Activated naive CD8-positive, alpha-beta T cell treated with anti-CD3 and anti-CD28 coated beads, Interleukin-2, amount 10 ng/mL, durations not matched to agents 7 days and 5 days (primary cell): ENCODE measurements at regions not wholly inside any gene's neighbourhood (a gene's known extent, or its start where the extent isn't known, plus 50 kb on each side); places are given as distances from the start of the nearest gene placed in this dataset.
"Not testable (repeated sequence)": the region's sequence is repeated elsewhere in the genome, so short reads cannot be mapped to it uniquely, and the experiment has no call there.

Experiments
- ATAC-seq: fragments of 150-1000 bp; cut with Tn5 transposase; one replicate; pipeline ENCODE4 v1.10.0; 2021; ENCODE audit warnings: low read depth, moderate library complexity
- POLR2A ChIA-PET: fragments of 350-600 bp; sonication (Branson Sonifier 250); formaldehyde crosslinking; loops from one replicate; lab custom pipeline; 2021; ENCODE audit warnings: antibody characterized with exemption; lab: Charles Lee
- DNase-seq: peaks from one replicate; pipeline ENCODE4 v3.0.0; 2021
- H3K27ac Mint-ChIP-seq: one replicate; pipeline ENCODE4 v1.8.0; 2022; ENCODE audit warnings: mild to moderate bottlenecking, mixed read lengths
- H3K27me3 Mint-ChIP-seq: one replicate; pipeline ENCODE4 v1.8.0; 2022; ENCODE audit warnings: mild to moderate bottlenecking, moderate library complexity, mixed read lengths
- H3K36me3 Mint-ChIP-seq: one replicate; pipeline ENCODE4 v1.8.0; 2021; ENCODE audit warnings: mild to moderate bottlenecking, mixed read lengths
- H3K4me1 Mint-ChIP-seq: one replicate; pipeline ENCODE4 v1.8.0; 2021; ENCODE audit warnings: mixed read lengths
- H3K4me3 Mint-ChIP-seq: one replicate; pipeline ENCODE4 v1.8.0; 2022; ENCODE audit warnings: mild to moderate bottlenecking, moderate library complexity, mixed read lengths
- H3K9me3 Mint-ChIP-seq: one replicate; pipeline ENCODE4 v1.8.0; 2021; ENCODE audit warnings: mixed read lengths

DNA sequence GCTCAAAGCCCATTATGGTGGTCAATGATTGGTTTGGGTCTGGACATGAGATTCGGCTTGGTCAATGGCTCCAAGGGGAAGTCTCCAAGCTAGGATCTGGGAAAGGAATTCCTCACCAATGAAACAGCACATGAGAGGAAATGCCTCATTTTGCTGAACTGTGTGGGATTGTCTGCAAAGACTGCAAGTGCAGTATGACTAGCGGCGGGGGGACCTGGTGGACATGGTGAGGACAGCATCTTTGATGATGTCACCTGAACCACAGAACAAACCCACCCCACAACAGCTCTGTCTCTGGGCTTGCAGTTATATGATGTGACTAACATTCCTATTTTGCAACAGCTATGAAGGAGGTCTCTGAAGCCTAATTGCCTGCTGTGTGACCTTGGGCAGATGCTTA lies 50.6 kb upstream of the NKD1 start:
- POLR2A ChIA-PET, result no interaction called here
- ATAC-seq (no peak), DNase-seq (no peak)
- Mint-ChIP-seq H3K9me3 (peaks cover 1% of the 10 kb centered on the region), H3K27me3 (no peaks in the 10 kb centered on the region), H3K4me1 (no peaks in the 10 kb centered on the region), H3K27ac (no peak overlapping the region), H3K4me3 (no peak overlapping the region), H3K36me3 (no peaks in the 10 kb centered on the region)

DNA sequence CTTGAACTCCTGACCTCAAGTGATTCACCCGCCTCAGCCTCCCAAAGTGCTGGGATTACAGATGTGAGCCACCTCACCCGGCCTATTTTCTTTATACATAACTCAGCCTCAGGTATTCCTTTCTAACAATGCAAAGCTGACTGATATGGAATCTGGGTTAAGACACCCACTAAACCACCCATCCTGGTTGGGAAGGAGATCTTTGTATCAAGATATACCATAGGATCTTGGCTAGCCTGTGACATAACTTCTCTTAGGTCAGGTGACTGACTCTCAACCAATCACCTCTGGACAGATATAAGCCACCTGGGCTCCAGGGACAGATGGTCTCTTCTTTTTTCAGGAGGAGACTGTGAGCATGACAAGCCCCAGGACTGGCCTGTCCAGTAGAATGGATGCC lies 51.2 kb upstream of the NKD1 start:
- Mint-ChIP-seq H3K9me3 (peaks cover 1% of the 10 kb centered on the region), H3K27me3 (no peaks in the 10 kb centered on the region), H3K4me1 (no peaks in the 10 kb centered on the region), H3K36me3 (no peaks in the 10 kb centered on the region), H3K4me3 (no peak overlapping the region), H3K27ac (no peak overlapping the region)
- DNase-seq (no peak), ATAC-seq (no peak)
- POLR2A ChIA-PET, result no interaction called here

DNA sequence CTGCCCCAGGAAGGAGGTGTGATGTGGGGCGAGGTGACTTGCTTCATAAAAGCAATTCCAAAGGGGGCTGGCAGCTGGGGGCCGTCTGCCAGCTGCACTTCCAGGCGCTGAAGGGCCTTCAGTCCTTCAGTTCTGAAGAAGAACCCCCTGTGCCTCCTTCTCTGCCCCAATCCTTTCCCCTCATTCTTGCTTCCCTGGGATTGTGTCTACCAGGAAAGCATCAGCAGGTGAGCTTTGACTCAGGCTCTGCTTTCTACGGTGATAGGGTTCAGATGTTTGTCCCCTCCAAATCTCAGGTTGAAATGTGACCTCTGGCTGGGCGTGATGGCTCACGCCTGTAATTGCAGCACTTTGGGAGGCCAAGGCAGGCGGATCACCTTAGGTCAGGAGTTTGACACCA lies 52.5 kb upstream of the NKD1 start:
- ATAC-seq (no peak), DNase-seq (no peak)
- H3K36me3 Mint-ChIP-seq, result no peaks in the 10 kb centered on the region
- H3K27ac Mint-ChIP-seq, result no peak overlapping the region
- POLR2A ChIA-PET, result no interaction called here
- no peak overlapping the region for H3K4me3 Mint-ChIP-seq
- peaks cover 1% of the 10 kb centered on the region for H3K9me3 Mint-ChIP-seq
- H3K4me1 Mint-ChIP-seq, result no peaks in the 10 kb centered on the region
- no peaks in the 10 kb centered on the region for H3K27me3 Mint-ChIP-seq

DNA sequence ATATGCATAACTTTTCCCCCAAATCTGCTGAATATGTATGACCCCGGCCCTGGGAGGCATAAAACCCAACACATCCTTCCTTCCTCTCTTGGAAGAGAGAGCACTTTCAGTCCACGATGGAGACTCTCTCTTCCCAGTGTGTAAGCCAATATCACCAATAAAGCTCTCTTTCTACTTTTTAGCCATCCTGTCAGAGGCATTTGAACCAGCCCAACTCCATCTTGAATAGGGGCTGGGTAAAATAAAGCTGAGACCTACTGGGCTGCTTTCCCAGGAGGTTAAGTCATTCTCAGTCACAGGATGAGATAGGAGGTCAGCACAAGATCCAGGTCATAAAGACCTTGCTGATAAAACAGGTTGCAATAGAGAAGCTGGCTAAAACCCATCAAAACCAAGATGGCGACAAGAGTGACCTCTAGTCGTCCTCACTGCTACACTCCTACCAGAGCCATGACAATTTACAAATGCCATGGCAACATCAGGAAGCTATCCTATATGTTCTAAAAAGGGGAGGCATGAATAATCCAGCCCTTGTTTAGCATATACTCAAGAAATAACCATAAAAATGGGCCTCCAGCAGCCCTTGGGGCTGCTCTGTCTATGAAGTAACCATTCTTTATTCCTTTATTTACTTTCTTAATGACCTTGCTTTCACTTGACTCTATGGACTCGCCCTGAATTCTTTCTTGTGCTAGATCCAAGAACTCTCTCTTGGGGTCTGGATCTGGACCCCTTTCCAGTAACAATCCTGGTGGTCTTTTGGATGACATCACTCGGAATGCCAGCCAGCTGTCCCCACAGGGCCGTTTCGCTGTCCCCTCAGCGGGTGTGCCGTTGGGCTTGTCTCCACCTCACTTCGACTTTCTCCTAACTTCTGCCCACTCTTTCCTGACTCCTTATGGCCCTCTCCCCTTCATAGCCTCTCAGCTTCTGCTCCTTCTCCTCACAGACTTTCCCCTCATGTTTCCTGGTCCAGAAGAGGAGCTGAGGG lies 53.4 kb upstream of the NKD1 start:
- Mint-ChIP-seq H3K36me3 (no peaks in the 10 kb centered on the region), H3K9me3 (peaks cover 1% of the 10 kb centered on the region), H3K4me1 (no peaks in the 10 kb centered on the region), H3K27ac (no peak overlapping the region), H3K4me3 (no peak overlapping the region), H3K27me3 (no peaks in the 10 kb centered on the region)
- POLR2A ChIA-PET, result no interaction called here
- no peak for DNase-seq
- ATAC-seq, result no peak

DNA sequence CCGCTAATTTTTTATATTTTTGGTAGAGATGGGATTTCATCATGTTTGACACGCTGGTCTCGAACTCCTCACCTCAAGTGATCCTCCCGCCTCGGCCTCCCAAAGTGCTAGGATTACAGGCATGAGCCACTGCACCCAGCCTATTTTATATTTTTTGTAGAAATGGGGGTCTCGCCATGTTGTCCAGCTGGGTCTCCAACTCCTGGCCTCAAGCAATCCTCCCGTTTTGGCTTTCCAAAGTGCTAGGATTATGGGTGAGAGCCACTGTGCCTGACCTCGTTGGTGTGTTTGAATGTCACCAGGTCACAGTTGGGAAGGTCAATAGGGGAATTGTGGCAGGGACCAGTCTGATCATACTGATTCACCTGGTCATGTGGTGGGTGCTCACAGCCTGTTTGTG lies 56.7 kb upstream of the NKD1 start:
- DNase-seq, result no peak
- H3K4me3 Mint-ChIP-seq, result no peak overlapping the region
- H3K9me3 Mint-ChIP-seq, result peaks cover 3% of the 10 kb centered on the region
- no peaks in the 10 kb centered on the region for H3K4me1 Mint-ChIP-seq
- POLR2A ChIA-PET, result no interaction called here
- H3K27me3 Mint-ChIP-seq, result peaks cover 4% of the 10 kb centered on the region
- no peak overlapping the region for H3K27ac Mint-ChIP-seq
- no peaks in the 10 kb centered on the region for H3K36me3 Mint-ChIP-seq
- no peak for ATAC-seq

DNA sequence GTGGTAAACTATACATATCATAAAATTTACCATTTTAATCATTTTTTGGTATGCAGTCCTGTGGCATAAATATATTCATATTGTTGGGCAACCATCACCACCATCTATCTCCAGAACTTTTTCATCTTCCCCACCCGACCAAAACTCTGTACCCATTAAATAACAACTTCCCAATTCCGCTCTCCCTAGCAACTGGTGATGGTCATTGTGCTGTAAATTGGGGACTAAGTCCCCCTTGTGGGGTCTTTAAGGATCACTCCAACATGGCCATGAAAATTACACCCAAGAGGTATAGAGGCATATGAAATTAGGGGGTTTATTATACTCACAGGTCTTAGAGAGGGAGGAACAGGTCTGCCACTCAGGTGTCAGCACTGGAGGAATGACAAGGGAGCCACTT lies 57.4 kb upstream of the NKD1 start:
- no peaks in the 10 kb centered on the region for H3K36me3 Mint-ChIP-seq
- no peak overlapping the region for H3K4me3 Mint-ChIP-seq
- POLR2A ChIA-PET, result no interaction called here
- no peak for ATAC-seq
- no peaks in the 10 kb centered on the region for H3K4me1 Mint-ChIP-seq
- H3K27me3 Mint-ChIP-seq, result peaks cover 7% of the 10 kb centered on the region
- no peak overlapping the region for H3K27ac Mint-ChIP-seq
- peaks cover 3% of the 10 kb centered on the region for H3K9me3 Mint-ChIP-seq
- no peak for DNase-seq

DNA sequence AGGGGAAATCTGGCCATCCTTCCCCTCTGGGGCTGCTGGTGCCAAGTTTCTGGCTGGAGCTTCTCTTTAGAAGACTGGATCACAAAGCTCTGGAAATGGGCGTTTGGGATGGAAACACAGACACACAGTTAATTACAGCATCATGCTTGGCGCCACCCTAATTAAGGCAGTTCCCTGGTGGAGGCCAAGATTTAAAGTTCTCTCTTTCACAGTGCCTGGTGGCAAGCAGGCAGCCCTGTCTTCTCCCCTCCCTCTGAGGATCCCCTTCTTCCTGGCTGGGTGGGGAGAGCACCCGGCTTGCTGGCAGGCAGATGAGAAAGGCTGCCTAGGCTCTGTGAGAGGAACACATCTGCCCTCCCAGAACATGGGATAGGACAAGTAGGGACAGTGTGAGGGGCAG lies 59.0 kb upstream of the NKD1 start:
- DNase-seq, result no peak
- POLR2A ChIA-PET, result no interaction called here
- H3K27me3 Mint-ChIP-seq, result peaks cover 18% of the 10 kb centered on the region

DNA sequence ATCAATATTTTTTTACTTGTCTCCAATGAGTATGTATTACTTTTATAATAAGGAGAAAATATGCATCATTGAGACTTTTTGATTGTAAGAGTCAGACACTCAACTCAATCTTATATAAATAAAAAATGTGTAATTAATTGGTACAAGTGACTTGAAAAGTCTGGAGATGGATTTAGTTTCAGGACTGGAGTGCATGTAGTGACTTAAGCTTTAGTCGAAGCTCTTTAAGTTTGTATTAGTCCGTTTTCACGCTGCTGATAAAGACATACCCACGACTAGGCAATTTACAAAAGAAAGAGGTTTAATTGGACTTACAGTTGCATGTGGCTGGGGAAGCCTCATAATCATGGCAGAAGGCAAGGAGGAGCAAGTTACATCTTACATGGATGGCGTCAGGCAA lies 60.7 kb upstream of the NKD1 start:
- DNase-seq (no peak), ATAC-seq (no peak)
- peaks cover 5% of the 10 kb centered on the region for H3K9me3 Mint-ChIP-seq
- H3K27me3 Mint-ChIP-seq, result peaks cover 18% of the 10 kb centered on the region
- H3K4me1 Mint-ChIP-seq, result no peaks in the 10 kb centered on the region
- POLR2A ChIA-PET, result no interaction called here
- no peaks in the 10 kb centered on the region for H3K36me3 Mint-ChIP-seq
- H3K4me3 Mint-ChIP-seq, result no peak overlapping the region
- H3K27ac Mint-ChIP-seq, result no peak overlapping the region

More for the DNA sequence above, 59.0 kb upstream of the NKD1 start:
- no peak for ATAC-seq
- H3K36me3 Mint-ChIP-seq, result no peaks in the 10 kb centered on the region
- H3K4me1 Mint-ChIP-seq, result no peaks in the 10 kb centered on the region
- no peak overlapping the region for H3K4me3 Mint-ChIP-seq
- no peak overlapping the region for H3K27ac Mint-ChIP-seq
- peaks cover 5% of the 10 kb centered on the region for H3K9me3 Mint-ChIP-seq

DNA sequence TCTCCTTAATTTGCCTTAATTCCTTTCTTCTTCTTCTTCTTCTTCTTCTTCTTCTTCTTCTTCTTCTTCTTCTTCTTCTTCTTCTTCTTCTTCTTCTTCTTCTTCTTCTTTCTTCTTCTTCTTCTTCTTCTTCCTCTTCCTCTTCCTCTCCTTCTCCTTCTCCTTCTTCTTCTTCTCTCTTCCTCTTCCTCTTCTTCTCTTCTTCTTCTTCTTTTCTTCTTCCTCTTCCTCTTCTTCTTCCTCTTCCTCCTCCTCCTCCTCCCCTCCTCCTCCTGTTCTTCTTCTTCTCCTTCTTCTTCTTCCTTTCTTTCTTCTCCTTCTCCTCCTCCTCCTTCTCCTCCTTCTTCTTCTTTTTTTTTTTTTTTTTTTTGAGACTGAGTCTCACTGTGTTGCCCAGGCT lies 62.0 kb upstream of the NKD1 start:
- peaks cover 20% of the 10 kb centered on the region for H3K27me3 Mint-ChIP-seq
- H3K27ac Mint-ChIP-seq, H3K36me3 Mint-ChIP-seq: not testable (repeated sequence)

DNA sequence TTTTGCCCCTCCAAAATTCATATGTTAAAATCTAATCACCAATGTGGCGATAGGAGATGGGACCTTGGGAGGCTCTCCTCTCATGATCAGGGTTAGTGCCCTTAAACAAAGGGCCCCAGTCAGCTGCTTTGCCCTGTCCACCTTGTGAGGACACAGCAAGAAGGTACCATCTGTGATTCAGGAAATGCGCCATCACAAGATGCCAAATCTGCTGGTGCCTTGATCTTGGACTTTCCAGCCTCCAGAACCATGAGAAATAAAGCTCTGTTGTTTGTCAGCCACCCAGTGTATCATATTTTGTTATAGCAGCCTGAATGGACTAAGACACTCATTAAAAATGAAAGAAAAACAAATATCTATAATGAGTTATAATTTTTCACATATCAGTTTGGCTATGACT lies 63.0 kb upstream of the NKD1 start:
- Mint-ChIP-seq H3K4me1 (no peaks in the 10 kb centered on the region), H3K27me3 (peaks cover 24% of the 10 kb centered on the region), H3K36me3 (no peaks in the 10 kb centered on the region), H3K9me3 (peaks cover 5% of the 10 kb centered on the region), H3K27ac (no peak overlapping the region), H3K4me3 (no peak overlapping the region)
- POLR2A ChIA-PET, result no interaction called here
- ATAC-seq, result no peak
- DNase-seq, result no peak

More for the DNA sequence above, 62.0 kb upstream of the NKD1 start:
- H3K4me3 Mint-ChIP-seq, H3K9me3 Mint-ChIP-seq, DNase-seq, H3K4me1 Mint-ChIP-seq, ATAC-seq, POLR2A ChIA-PET: not testable (repeated sequence)

DNA sequence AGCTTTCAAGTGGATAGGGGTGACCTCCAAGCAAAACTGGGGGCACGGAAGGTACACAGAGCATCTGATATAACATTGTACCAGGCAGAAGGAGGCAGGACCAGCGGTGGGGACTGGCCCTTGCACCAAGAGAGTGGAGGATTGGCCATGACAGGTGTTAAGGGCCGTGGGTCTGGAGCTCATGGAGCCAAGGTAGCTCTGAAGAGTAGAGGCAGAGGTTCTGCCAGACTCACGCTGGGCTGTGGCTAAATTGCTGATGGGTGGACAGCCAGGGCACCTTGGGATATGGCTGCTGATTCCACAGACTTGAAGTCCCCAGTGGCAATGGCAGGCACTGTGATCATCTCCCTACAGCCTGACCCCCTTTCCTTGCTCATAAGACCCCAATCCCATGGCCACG lies 65.9 kb upstream of the NKD1 start:
- Mint-ChIP-seq H3K27ac (no peak overlapping the region), H3K4me1 (no peaks in the 10 kb centered on the region), H3K27me3 (peaks cover 27% of the 10 kb centered on the region), H3K9me3 (peaks cover 4% of the 10 kb centered on the region), H3K36me3 (no peaks in the 10 kb centered on the region), H3K4me3 (no peak overlapping the region)
- no peak for DNase-seq
- POLR2A ChIA-PET, result no interaction called here
- ATAC-seq, result no peak

DNA sequence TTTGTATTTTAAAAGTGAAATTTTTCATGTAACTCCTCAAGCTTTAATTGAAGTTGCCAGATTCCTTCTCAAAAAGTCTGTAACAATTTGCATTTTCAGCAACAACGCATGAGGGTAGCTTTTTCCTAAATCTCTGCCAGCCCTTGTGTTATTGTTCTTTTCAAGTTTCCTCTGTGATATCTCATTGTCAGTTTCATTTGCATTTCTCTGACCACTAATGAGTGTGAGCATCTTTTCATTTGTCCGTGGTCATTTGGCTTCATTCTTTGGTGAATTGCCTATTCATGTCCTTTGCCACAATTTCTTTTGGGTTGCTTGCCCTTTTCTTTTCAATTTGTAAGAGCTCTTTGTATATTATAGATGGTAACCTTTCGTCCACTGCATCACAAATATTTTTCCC lies 68.0 kb upstream of the NKD1 start:
- peaks cover 3% of the 10 kb centered on the region for H3K9me3 Mint-ChIP-seq
- H3K36me3 Mint-ChIP-seq, result no peaks in the 10 kb centered on the region
- H3K4me3 Mint-ChIP-seq, result no peak overlapping the region
- no peaks in the 10 kb centered on the region for H3K4me1 Mint-ChIP-seq
- H3K27ac Mint-ChIP-seq, result no peak overlapping the region
- ATAC-seq (no peak), DNase-seq (no peak)
- H3K27me3 Mint-ChIP-seq, result peaks cover 21% of the 10 kb centered on the region
- POLR2A ChIA-PET, result no interaction called here

DNA sequence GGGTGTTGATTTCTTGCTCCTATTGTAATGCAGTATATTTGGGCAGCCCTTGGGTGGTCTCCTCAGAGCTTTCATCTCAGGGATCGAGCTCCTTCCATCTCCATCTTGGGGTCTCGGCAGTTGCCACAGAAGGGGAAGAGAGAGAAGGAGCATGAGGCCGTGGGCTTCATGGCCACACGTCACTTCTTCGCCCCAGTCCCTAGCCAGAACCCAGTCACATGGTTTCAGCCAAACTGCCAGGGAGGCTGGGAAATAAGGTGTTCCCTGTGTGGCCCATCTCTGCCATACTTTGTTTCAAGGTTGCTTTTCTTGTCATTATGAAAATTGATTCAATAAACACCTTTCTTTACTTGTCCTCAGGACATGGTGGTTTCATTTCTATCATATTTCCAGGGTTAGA lies 68.4 kb upstream of the NKD1 start:
- ATAC-seq (no peak), DNase-seq (no peak)
- no peaks in the 10 kb centered on the region for H3K36me3 Mint-ChIP-seq
- POLR2A ChIA-PET, result no interaction called here
- H3K4me3 Mint-ChIP-seq, result no peak overlapping the region
- no peaks in the 10 kb centered on the region for H3K9me3 Mint-ChIP-seq
- H3K27me3 Mint-ChIP-seq, result peaks cover 17% of the 10 kb centered on the region
- no peak overlapping the region for H3K27ac Mint-ChIP-seq
- no peaks in the 10 kb centered on the region for H3K4me1 Mint-ChIP-seq

DNA sequence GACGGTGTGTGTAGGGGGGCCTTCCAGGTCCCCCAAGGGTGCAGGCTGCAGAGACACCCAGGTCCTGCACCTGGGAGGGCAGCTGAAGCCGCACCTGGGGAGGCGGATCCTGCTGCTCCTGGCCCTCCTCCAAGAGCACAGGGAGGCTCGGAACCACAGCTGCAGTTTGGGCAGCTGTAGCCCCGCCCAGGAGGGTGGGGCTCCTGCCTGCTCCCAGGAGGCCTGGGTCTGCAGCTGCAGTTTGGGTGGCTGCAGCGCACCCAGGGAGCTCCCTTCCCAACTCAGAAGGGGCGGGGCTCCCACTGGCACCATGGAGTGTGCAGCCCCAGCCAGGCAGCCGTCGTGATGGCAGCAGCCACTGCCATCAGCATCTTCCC lies 69.4 kb upstream of the NKD1 start:
- POLR2A ChIA-PET, result no interaction called here
- H3K4me1 Mint-ChIP-seq, result peaks cover 4% of the 10 kb centered on the region
- H3K4me3 Mint-ChIP-seq, result no peak overlapping the region
- ATAC-seq, result no peak
- H3K27ac Mint-ChIP-seq, result no peak overlapping the region
- no peaks in the 10 kb centered on the region for H3K9me3 Mint-ChIP-seq
- H3K27me3 Mint-ChIP-seq, result peaks cover 14% of the 10 kb centered on the region
- DNase-seq, result no peak
- no peaks in the 10 kb centered on the region for H3K36me3 Mint-ChIP-seq
